ENCODE measurements at regions not wholly inside any gene's neighbourhood (a gene's known extent, or its start where the extent isn't known, plus 50 kb on each side); places are given as distances from the start of the nearest gene placed in this dataset.

- DNase-seq (ENCODE audit: low read depth in 2 of 2) = no peak
Observed at GRCh38 chr9:118503236-118503635, 799.0 kb downstream of the TLR4 start.

GRCh38 chr9:118510711-118511110 is 806.5 kb downstream of the TLR4 start:
- no peak for DNase-seq (ENCODE audit: low read depth in 2 of 2)

- no peak for DNase-seq (ENCODE audit: low read depth in 2 of 2)
Observed at GRCh38 chr9:118515947-118516346, 811.7 kb downstream of the TLR4 start.

GRCh38 chr9:118521261-118521660 is 817.1 kb downstream of the TLR4 start:
- no peak for DNase-seq (ENCODE audit: low read depth in 2 of 2)

GRCh38 chr9:118522093-118523028 is 818.2 kb downstream of the TLR4 start:
- no peak for DNase-seq (ENCODE audit: low read depth in 2 of 2)

GRCh38 chr9:118527261-118527660 is 823.1 kb downstream of the TLR4 start:
- DNase-seq (ENCODE audit: low read depth in 2 of 2) = no peak

GRCh38 chr9:118529210-118529609 is 825.0 kb downstream of the TLR4 start:
- DNase-seq (ENCODE audit: low read depth in 2 of 2) = no peak

GRCh38 chr9:118529624-118530214 is 825.5 kb downstream of the TLR4 start:
- no peak for DNase-seq (ENCODE audit: low read depth in 2 of 2)

GRCh38 chr9:118532592-118532991 is 828.4 kb downstream of the TLR4 start:
- no peak for DNase-seq (ENCODE audit: low read depth in 2 of 2)

GRCh38 chr9:118533101-118533500 is 828.9 kb downstream of the TLR4 start:
- no peak for DNase-seq (ENCODE audit: low read depth in 2 of 2)

- no peak for DNase-seq (ENCODE audit: low read depth in 2 of 2)
Observed at GRCh38 chr9:118533850-118534249, 829.6 kb downstream of the TLR4 start.

GRCh38 chr9:118536153-118536552 is 832.0 kb downstream of the TLR4 start:
- DNase-seq (ENCODE audit: low read depth in 2 of 2) = no peak

GRCh38 chr9:118538959-118539358 is 830.3 kb downstream of the BRINP1 start:
- DNase-seq (ENCODE audit: low read depth in 2 of 2) = no peak

GRCh38 chr9:118553465-118553864 is 815.8 kb downstream of the BRINP1 start:
- no peak for DNase-seq (ENCODE audit: low read depth in 2 of 2)

- DNase-seq (ENCODE audit: low read depth in 2 of 2) = no peak
Observed at GRCh38 chr9:118554987-118555386, 814.2 kb downstream of the BRINP1 start.

- DNase-seq (ENCODE audit: low read depth in 2 of 2) = no peak
Observed at GRCh38 chr9:118558026-118558425, 811.2 kb downstream of the BRINP1 start.

- DNase-seq (ENCODE audit: low read depth in 2 of 2) = no peak
Observed at GRCh38 chr9:118558891-118559290, 810.3 kb downstream of the BRINP1 start.

GRCh38 chr9:118561051-118561450 is 808.2 kb downstream of the BRINP1 start:
- DNase-seq (ENCODE audit: low read depth in 2 of 2) = no peak

- DNase-seq (ENCODE audit: low read depth in 2 of 2) = no peak
Observed at GRCh38 chr9:118563677-118564076, 805.6 kb downstream of the BRINP1 start.

GRCh38 chr9:118567861-118568260 is 801.4 kb downstream of the BRINP1 start:
- no peak for DNase-seq (ENCODE audit: low read depth in 2 of 2)

GRCh38 chr9:118568704-118569103 is 800.5 kb downstream of the BRINP1 start:
- DNase-seq (ENCODE audit: low read depth in 2 of 2) = no peak

- no peak for DNase-seq (ENCODE audit: low read depth in 2 of 2)
Observed at GRCh38 chr9:118569148-118569547, 800.1 kb downstream of the BRINP1 start.

GRCh38 chr9:118570066-118570465 is 799.2 kb downstream of the BRINP1 start:
- DNase-seq (ENCODE audit: low read depth in 2 of 2) = no peak

All from stimulated activated CD4-positive, alpha-beta T cell treated with anti-CD3 and anti-CD28 coated beads, Interleukin-4, amount 100 ng/mL, for 48 hours (primary cell).